SK-N-MC (cell line): ENCODE measurements at regions not wholly inside any gene's neighbourhood (a gene's known extent, or its start where the extent isn't known, plus 50 kb on each side); places are given as distances from the start of the nearest gene placed in this dataset.

Source experiments
- EZH2 ChIP-seq: fragments of 200-600 bp; sonication (generic); IDR thresholded peaks from one replicate; pipeline ENCODE4 v1.6.1; 2017; ENCODE audit warnings: antibody characterized with exemption
- FOXP2 ChIP-seq: optimal IDR thresholded peaks from 2 replicates; pipeline ENCODE3; 2011; ENCODE audit warnings: mild to moderate bottlenecking, moderate library complexity; ENCODE audit not compliant: insufficient read depth; ENCODE audit errors: extremely low read length, control extremely low read depth
- POLR2AphosphoS5 ChIP-seq: IDR thresholded peaks from 2 replicates; pipeline ENCODE4 v1.6.1; 2012; ENCODE audit warnings: mild to moderate bottlenecking, low read depth, low read length, borderline replicate concordance

GRCh38 chr12:23127701-23128100 lies 502.7 kb downstream of the ETNK1 start:
- TF ChIP-seq POLR2AphosphoS5 (no peak), EZH2 (no peak), FOXP2 (no peak)
